GM21619 (cell line): ENCODE measurements at regions not wholly inside any gene's neighbourhood (a gene's known extent, or its start where the extent isn't known, plus 50 kb on each side); places are given as distances from the start of the nearest gene placed in this dataset.

Source experiments
- ATAC-seq: cut with Tn5 transposase; IDR thresholded peaks from one replicate; pipeline ENCODE4 v1.9.1; 2021; ENCODE audit not compliant: unreplicated experiment

- no peak for ATAC-seq
Observed at GRCh38 chr14:82419933-82420332, 886.3 kb upstream of the SEL1L start.

GRCh38 chr14:82420871-82421270, 887.2 kb upstream of the SEL1L start:
- ATAC-seq, result no peak

GRCh38 chr14:82421286-82421685, 887.6 kb upstream of the SEL1L start:
- no peak for ATAC-seq

GRCh38 chr14:82422230-82422629, 888.6 kb upstream of the SEL1L start:
- ATAC-seq, result no peak

- no peak for ATAC-seq
Observed at GRCh38 chr14:82425261-82425660, 891.6 kb upstream of the SEL1L start.

- no peak for ATAC-seq
Observed at GRCh38 chr14:82431031-82431430, 897.4 kb upstream of the SEL1L start.

GRCh38 chr14:82432301-82433105, 898.9 kb upstream of the SEL1L start:
- no peak for ATAC-seq

GRCh38 chr14:82438436-82438835, 904.8 kb upstream of the SEL1L start:
- ATAC-seq, result no peak

- ATAC-seq, result no peak
Observed at GRCh38 chr14:82441270-82441669, 907.6 kb upstream of the SEL1L start.

- no peak for ATAC-seq
Observed at GRCh38 chr14:82445810-82446570, 912.3 kb upstream of the SEL1L start.

GRCh38 chr14:82447586-82447985, 913.9 kb upstream of the SEL1L start:
- no peak for ATAC-seq

GRCh38 chr14:82449926-82450468, 916.3 kb upstream of the SEL1L start:
- ATAC-seq, result no peak

- no peak for ATAC-seq
Observed at GRCh38 chr14:82451675-82452074, 918.0 kb upstream of the SEL1L start.

GRCh38 chr14:82482345-82482744, 948.7 kb upstream of the SEL1L start:
- ATAC-seq, result no peak

GRCh38 chr14:82488473-82488872, 954.8 kb upstream of the SEL1L start:
- no peak for ATAC-seq

- ATAC-seq, result no peak
Observed at GRCh38 chr14:82490397-82490796, 956.7 kb upstream of the SEL1L start.

- ATAC-seq, result no peak
Observed at GRCh38 chr14:82492157-82492556, 958.5 kb upstream of the SEL1L start.

- ATAC-seq, result no peak
Observed at GRCh38 chr14:82500222-82500621, 966.6 kb upstream of the SEL1L start.

- ATAC-seq, result no peak
Observed at GRCh38 chr14:82501554-82501953, 967.9 kb upstream of the SEL1L start.

GRCh38 chr14:82502043-82502442, 968.4 kb upstream of the SEL1L start:
- no peak for ATAC-seq

- ATAC-seq, result no peak
Observed at GRCh38 chr14:82504894-82505293, 971.2 kb upstream of the SEL1L start.

GRCh38 chr14:82510007-82510406, 976.4 kb upstream of the SEL1L start:
- ATAC-seq, result no peak
